Stimulated activated CD8-positive, alpha-beta memory T cell treated with anti-CD3 and anti-CD28 coated beads, Interleukin-15, amount 100 ng/mL, for 4 hours (primary cell): ENCODE measurements at regions not wholly inside any gene's neighbourhood (a gene's known extent, or its start where the extent isn't known, plus 50 kb on each side); places are given as distances from the start of the nearest gene placed in this dataset.
"Not testable (repeated sequence)": the region's sequence is repeated elsewhere in the genome, so short reads cannot be mapped to it uniquely, and the experiment has no call there.

Source experiments
- DNase-seq, 2 donors: peaks; one replicate each; pipeline ENCODE4 v3.0.0-alpha.2; 2020; ENCODE audit warnings: low read depth in 2 of 2

GRCh38 chr10:130961506-130962239 is 349.8 kb downstream of the TCERG1L start:
- no peak for DNase-seq

GRCh38 chr10:130962240-130963051 is 349.1 kb downstream of the TCERG1L start:
- DNase-seq = no peak

GRCh38 chr10:130963052-130963393 is 348.5 kb downstream of the TCERG1L start:
- no peak for DNase-seq

- no peak for DNase-seq
These were observed 347.6 kb downstream of the TCERG1L start for GRCh38 chr10:130963786-130964522.

- DNase-seq = no peak
These were observed 346.8 kb downstream of the TCERG1L start for GRCh38 chr10:130964771-130965170.

GRCh38 chr10:130967161-130967560 is 344.4 kb downstream of the TCERG1L start:
- no peak for DNase-seq

GRCh38 chr10:130967784-130968183 is 343.7 kb downstream of the TCERG1L start:
- no peak for DNase-seq

GRCh38 chr10:130968511-130968910 is 343.0 kb downstream of the TCERG1L start:
- DNase-seq = no peak

- DNase-seq = no peak
These were observed 342.6 kb downstream of the TCERG1L start for GRCh38 chr10:130968964-130969363.

GRCh38 chr10:130969700-130970099 is 341.8 kb downstream of the TCERG1L start:
- no peak for DNase-seq

GRCh38 chr10:130970341-130971122 is 341.0 kb downstream of the TCERG1L start:
- DNase-seq = no peak

GRCh38 chr10:130971123-130971435 is 340.4 kb downstream of the TCERG1L start:
- DNase-seq = no peak

- DNase-seq = no peak
These were observed 338.2 kb downstream of the TCERG1L start for GRCh38 chr10:130973127-130973839.

- no peak for DNase-seq
These were observed 337.4 kb downstream of the TCERG1L start for GRCh38 chr10:130974166-130974565.

GRCh38 chr10:130975351-130975750 is 336.2 kb downstream of the TCERG1L start:
- DNase-seq = not testable (repeated sequence)

GRCh38 chr10:130982802-130983201 is 328.7 kb downstream of the TCERG1L start:
- DNase-seq = no peak

GRCh38 chr10:130983749-130984148 is 327.8 kb downstream of the TCERG1L start:
- no peak for DNase-seq

GRCh38 chr10:130984686-130985085 is 326.8 kb downstream of the TCERG1L start:
- DNase-seq = no peak

GRCh38 chr10:130985158-130985753 is 326.3 kb downstream of the TCERG1L start:
- DNase-seq = no peak

- no peak for DNase-seq
These were observed 324.7 kb downstream of the TCERG1L start for GRCh38 chr10:130986846-130987245.

- DNase-seq = no peak
These were observed 324.1 kb downstream of the TCERG1L start for GRCh38 chr10:130987401-130987800.
